Panc1 (cell line): ENCODE measurements at regions not wholly inside any gene's neighbourhood (a gene's known extent, or its start where the extent isn't known, plus 50 kb on each side); places are given as distances from the start of the nearest gene placed in this dataset.

Source experiments
- ATAC-seq: fragments of 200-7000 bp; cut with Tn5 transposase; 2 replicates; pipeline ENCODE4 v1.9.1; 2020; ENCODE audit warnings: mild to moderate bottlenecking, moderate library complexity
- BruUV-seq: library from RNA; stranded (reverse); fragments of 400-500 nt; replicated peaks from 2 replicates; lab custom pipeline; 2021; lab: Mats Ljungman, UMichigan
- CTCF ChIA-PET: fragments of 300-600 bp; sonication (Branson Sonifier 250); formaldehyde crosslinking; loops from one replicate; lab custom pipeline; 2022; ENCODE audit warnings: antibody characterized with exemption; lab: Charles Lee
- POLR2A ChIA-PET: fragments of 300-600 bp; sonication (Branson Sonifier 250); formaldehyde crosslinking; loops from one replicate; lab custom pipeline; 2022; ENCODE audit warnings: antibody characterized with exemption; lab: Charles Lee
- DNase-seq: peaks from one replicate; pipeline ENCODE4 v3.0.0-alpha.2; 2010; ENCODE audit warnings: low read depth, low spot score
- H3K27ac ChIP-seq: 2 replicates; pipeline ENCODE4 v1.5.1; 2011; ENCODE audit warnings: mild to moderate bottlenecking, low read length, inconsistent platforms
- H3K27me3 ChIP-seq: fragments of 200-500 bp; sonication (Bioruptor generic); 2 replicates; pipeline ENCODE4 v1.6.0; 2014; ENCODE audit warnings: low read length, inconsistent platforms; ENCODE audit not compliant: control insufficient read depth, insufficient read depth
- H3K36me3 ChIP-seq: fragments of 200-500 bp; sonication (Bioruptor generic); 2 replicates; pipeline ENCODE4 v1.5.1; 2014; ENCODE audit warnings: inconsistent platforms, mild to moderate bottlenecking, low read length, moderate library complexity; ENCODE audit not compliant: control insufficient read depth, insufficient read depth
- H3K4me1 ChIP-seq: 2 replicates; pipeline ENCODE4 v1.5.1; 2011; ENCODE audit warnings: inconsistent platforms, mild to moderate bottlenecking, low read length, moderate library complexity; ENCODE audit not compliant: control insufficient read depth, insufficient read depth
- H3K4me3 ChIP-seq, 2 experiments: 2 replicates each; pipeline ENCODE4 v1.5.1; 2011 to 2012; ENCODE audit warnings: low read depth in 2 of 2, low read length in 2 of 2, mild to moderate bottlenecking in 2 of 2, inconsistent platforms in 1 of 2, moderate library complexity in 1 of 2
- H3K9me3 ChIP-seq: fragments of 200-500 bp; sonication (Bioruptor generic); 2 replicates; pipeline ENCODE4 v1.5.1; 2014; ENCODE audit warnings: low read depth, mild to moderate bottlenecking, inconsistent platforms, low read length, moderate library complexity; ENCODE audit not compliant: control insufficient read depth, insufficient read depth
- POLR2AphosphoS5 ChIP-seq: IDR thresholded peaks from 2 replicates; pipeline ENCODE4 v1.6.1; 2012; ENCODE audit warnings: mild to moderate bottlenecking, low read depth, low read length, moderate library complexity
- SIN3A ChIP-seq: IDR thresholded peaks from 2 replicates; pipeline ENCODE4 v1.6.1; 2012; ENCODE audit warnings: low read depth, mild to moderate bottlenecking, low read length, moderate library complexity, borderline replicate concordance; ENCODE audit not compliant: insufficient read depth
- TCF7L2 ChIP-seq: IDR thresholded peaks from 2 replicates; pipeline ENCODE4 v1.6.1; 2011; ENCODE audit warnings: mild to moderate bottlenecking, low read depth, low read length, inconsistent platforms
- in situ Hi-C: cut with HindIII; loops from 2 replicates; pipeline ENCODE4 v1.10.0; 2016; ENCODE audit warnings: low sequenced_read_pairs, low pct_unique_long_range_greater_than_20kb
- intact Hi-C: fragments of 100-400 bp; cut with micrococcal nuclease; formaldehyde crosslinking; loops from one replicate; pipeline ENCODE4 v1.10.0; 2022; ENCODE audit not compliant: unreplicated experiment
- TF ChIP-seq, protein P1 (sequence below): fragments of 450-650 bp; IDR thresholded peaks from 2 replicates; pipeline ENCODE4 v1.5.1; 2017; ENCODE audit warnings: mild to moderate bottlenecking
- TF ChIP-seq, protein P2 (sequence below), 2 experiments: IDR thresholded peaks; 2 replicates each; pipeline ENCODE4 v1.6.1; 2011 to 2012; ENCODE audit warnings: low read depth in 2 of 2, control low read depth in 1 of 2, low read length in 1 of 2, mild to moderate bottlenecking in 1 of 2, moderate library complexity in 1 of 2; ENCODE audit not compliant: insufficient read depth in 1 of 2

DNA sequence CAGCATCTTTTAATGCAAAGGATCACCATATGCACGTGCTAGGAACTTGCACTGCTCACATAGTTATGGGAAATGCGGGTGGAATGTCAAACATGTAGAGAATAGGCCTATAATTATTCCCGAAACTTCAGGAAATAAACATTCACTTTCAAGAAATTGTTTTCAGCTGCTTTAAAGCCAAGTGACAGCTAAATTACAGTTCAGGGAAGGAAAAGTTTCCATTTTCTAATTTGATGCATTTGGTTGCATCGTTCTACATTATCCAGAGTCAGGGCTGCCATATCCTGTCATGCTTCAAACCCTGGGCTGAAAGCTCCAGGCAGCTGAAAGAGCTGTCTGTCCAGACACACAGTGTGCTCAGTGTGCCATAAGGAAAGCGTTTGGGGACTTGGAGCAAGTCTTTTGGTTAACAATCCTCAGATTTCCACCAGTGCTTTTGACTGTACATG lies 518.1 kb downstream of the CSNK1G3 start:
- no TSS peak for BruUV-seq
- Histone ChIP-seq H3K4me3 (no peak overlapping the region), H3K9me3 (no peaks in the 10 kb centered on the region), H3K4me1 (no peaks in the 10 kb centered on the region), H3K27ac (no peak overlapping the region), H3K36me3 (no peaks in the 10 kb centered on the region), H3K27me3 (no peaks in the 10 kb centered on the region)
- intact Hi-C loops, result no loop called here
- in situ Hi-C loops, result no loop called here
- ChIA-PET CTCF (no interaction called here), POLR2A (no interaction called here)
- no peak for ATAC-seq
- TF ChIP-seq, protein P1, sequence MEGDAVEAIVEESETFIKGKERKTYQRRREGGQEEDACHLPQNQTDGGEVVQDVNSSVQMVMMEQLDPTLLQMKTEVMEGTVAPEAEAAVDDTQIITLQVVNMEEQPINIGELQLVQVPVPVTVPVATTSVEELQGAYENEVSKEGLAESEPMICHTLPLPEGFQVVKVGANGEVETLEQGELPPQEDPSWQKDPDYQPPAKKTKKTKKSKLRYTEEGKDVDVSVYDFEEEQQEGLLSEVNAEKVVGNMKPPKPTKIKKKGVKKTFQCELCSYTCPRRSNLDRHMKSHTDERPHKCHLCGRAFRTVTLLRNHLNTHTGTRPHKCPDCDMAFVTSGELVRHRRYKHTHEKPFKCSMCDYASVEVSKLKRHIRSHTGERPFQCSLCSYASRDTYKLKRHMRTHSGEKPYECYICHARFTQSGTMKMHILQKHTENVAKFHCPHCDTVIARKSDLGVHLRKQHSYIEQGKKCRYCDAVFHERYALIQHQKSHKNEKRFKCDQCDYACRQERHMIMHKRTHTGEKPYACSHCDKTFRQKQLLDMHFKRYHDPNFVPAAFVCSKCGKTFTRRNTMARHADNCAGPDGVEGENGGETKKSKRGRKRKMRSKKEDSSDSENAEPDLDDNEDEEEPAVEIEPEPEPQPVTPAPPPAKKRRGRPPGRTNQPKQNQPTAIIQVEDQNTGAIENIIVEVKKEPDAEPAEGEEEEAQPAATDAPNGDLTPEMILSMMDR, result no peak
- no peak for TF ChIP-seq TCF7L2
- no peak for DNase-seq

GRCh38 chr5:124027441-124027840 lies 515.5 kb downstream of the CSNK1G3 start:
- in situ Hi-C loops (no loop called here), intact Hi-C loops (no loop called here)
- Histone ChIP-seq H3K4me1 (no peaks in the 10 kb centered on the region), H3K27me3 (no peaks in the 10 kb centered on the region), H3K4me3 (no peak overlapping the region), H3K27ac (no peak overlapping the region), H3K36me3 (no peaks in the 10 kb centered on the region), H3K9me3 (no peaks in the 10 kb centered on the region)
- POLR2A ChIA-PET, result no interaction called here
- CTCF ChIA-PET, result no interaction called here
- no peak for DNase-seq
- TF ChIP-seq POLR2AphosphoS5, result no peak
- no peak for TF ChIP-seq SIN3A
- TF ChIP-seq TCF7L2, result no peak
- TF ChIP-seq, protein P2, sequence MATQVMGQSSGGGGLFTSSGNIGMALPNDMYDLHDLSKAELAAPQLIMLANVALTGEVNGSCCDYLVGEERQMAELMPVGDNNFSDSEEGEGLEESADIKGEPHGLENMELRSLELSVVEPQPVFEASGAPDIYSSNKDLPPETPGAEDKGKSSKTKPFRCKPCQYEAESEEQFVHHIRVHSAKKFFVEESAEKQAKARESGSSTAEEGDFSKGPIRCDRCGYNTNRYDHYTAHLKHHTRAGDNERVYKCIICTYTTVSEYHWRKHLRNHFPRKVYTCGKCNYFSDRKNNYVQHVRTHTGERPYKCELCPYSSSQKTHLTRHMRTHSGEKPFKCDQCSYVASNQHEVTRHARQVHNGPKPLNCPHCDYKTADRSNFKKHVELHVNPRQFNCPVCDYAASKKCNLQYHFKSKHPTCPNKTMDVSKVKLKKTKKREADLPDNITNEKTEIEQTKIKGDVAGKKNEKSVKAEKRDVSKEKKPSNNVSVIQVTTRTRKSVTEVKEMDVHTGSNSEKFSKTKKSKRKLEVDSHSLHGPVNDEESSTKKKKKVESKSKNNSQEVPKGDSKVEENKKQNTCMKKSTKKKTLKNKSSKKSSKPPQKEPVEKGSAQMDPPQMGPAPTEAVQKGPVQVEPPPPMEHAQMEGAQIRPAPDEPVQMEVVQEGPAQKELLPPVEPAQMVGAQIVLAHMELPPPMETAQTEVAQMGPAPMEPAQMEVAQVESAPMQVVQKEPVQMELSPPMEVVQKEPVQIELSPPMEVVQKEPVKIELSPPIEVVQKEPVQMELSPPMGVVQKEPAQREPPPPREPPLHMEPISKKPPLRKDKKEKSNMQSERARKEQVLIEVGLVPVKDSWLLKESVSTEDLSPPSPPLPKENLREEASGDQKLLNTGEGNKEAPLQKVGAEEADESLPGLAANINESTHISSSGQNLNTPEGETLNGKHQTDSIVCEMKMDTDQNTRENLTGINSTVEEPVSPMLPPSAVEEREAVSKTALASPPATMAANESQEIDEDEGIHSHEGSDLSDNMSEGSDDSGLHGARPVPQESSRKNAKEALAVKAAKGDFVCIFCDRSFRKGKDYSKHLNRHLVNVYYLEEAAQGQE (IDR thresholded peaks at IDR 0.05; ENCODE audit: insufficient read depth in 1 of 2, low read depth in 2 of 2, low read length in 1 of 2), result no peak
- TF ChIP-seq, protein P1, result no peak
- no peak for ATAC-seq
- BruUV-seq, result no TSS peak
